H1 (cell line): ENCODE measurements at regions not wholly inside any gene's neighbourhood (a gene's known extent, or its start where the extent isn't known, plus 50 kb on each side); places are given as distances from the start of the nearest gene placed in this dataset.

Experiments used
- SRF ChIP-seq: IDR thresholded peaks from 2 replicates; pipeline ENCODE4 v1.6.1; 2011; ENCODE audit warnings: mild to moderate bottlenecking, low read depth, low read length, moderate library complexity

DNA sequence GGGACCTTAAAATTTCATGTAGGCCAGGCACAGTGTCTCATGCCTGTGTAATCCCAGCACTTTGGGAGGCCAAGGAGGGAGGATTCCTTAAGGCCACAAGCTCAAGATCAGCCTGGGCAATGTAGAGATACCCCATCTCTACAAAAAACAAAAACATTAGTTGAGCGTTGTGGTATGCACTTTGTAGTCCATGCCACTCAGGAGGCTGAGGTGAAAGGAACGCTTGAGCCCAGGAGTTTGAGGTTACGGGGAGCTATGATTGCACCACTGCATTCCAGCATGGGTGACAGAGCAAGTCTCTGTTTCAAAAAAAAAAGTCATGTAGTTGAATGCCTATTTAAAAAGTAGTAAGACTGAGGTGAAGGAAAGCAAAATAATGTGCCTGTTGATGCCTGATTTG is 83.5 kb downstream of the TTC6 start (continued):
- TF ChIP-seq SRF = no peak
